ENCODE measurements at regions not wholly inside any gene's neighbourhood (a gene's known extent, or its start where the extent isn't known, plus 50 kb on each side); places are given as distances from the start of the nearest gene placed in this dataset.

DNA sequence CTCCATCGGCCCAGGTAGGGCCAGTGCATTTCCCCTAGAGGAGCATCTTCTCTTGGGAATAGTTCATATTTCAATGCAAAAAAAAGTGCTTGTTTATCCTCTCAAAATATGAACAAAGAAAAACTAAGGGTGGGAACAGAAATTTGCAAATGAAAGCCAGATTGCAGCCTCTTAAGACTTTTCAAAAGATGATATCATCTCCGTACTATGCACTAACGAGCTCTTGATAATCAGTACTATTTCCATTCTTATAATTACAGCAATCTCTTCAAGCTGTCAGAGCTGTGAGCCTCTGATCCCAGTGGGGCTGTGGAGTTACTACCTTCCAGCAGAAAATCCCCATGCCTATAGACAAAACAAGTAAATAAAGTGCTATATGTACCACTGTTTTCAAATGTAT is 77.1 kb downstream of the SOD2 start:
- H3K36me3 Mint-ChIP-seq (ENCODE audit: low read depth) = peaks cover 14% of the 10 kb centered on the region
- no peaks in the 10 kb centered on the region for H3K27me3 Mint-ChIP-seq (ENCODE audit: low read depth)
- no peaks in the 10 kb centered on the region for H3K4me1 Mint-ChIP-seq (ENCODE audit: low read depth)
- DNase-seq = no peak
- CTCF ChIA-PET = interaction anchor here (1.2 kb wide), 1 partner anchor 39 kb away, joined by 4 read pairs; no protein-coding TSS in a partner anchor
- H3K27ac Mint-ChIP-seq = no peak overlapping the region
- intact Hi-C loops (cut with micrococcal nuclease) = no loop called here
- no peak overlapping the region for H3K4me3 Mint-ChIP-seq
- peaks cover 43% of the 10 kb centered on the region for H3K9me3 Mint-ChIP-seq

- CTCF ChIA-PET = no interaction called here
- H3K4me1 Mint-ChIP-seq (ENCODE audit: low read depth) = no peaks in the 10 kb centered on the region
- no peaks in the 10 kb centered on the region for H3K36me3 Mint-ChIP-seq (ENCODE audit: low read depth)
These were observed 82.2 kb downstream of the SOD2 start for GRCh38 chr6:159610881-159611280.

GRCh38 chr6:159609652-159610178 is 83.3 kb downstream of the SOD2 start:
- Mint-ChIP-seq H3K36me3 (ENCODE audit: low read depth) (no peaks in the 10 kb centered on the region), H3K27ac (no peak overlapping the region), H3K4me3 (no peak overlapping the region), H3K9me3 (peaks cover 7% of the 10 kb centered on the region), H3K27me3 (ENCODE audit: low read depth) (no peaks in the 10 kb centered on the region), H3K4me1 (ENCODE audit: low read depth) (no peaks in the 10 kb centered on the region)
- no peak for DNase-seq
- intact Hi-C loops (cut with micrococcal nuclease) = loop anchor here (2.0 to 5.0 kb wide), 2 partner anchors 357 to 435 kb away; no protein-coding TSS in a partner anchor
- CTCF ChIA-PET = no interaction called here

More at GRCh38 chr6:159610881-159611280, 82.2 kb downstream of the SOD2 start:
- DNase-seq = no peak
- Mint-ChIP-seq H3K27me3 (ENCODE audit: low read depth) (no peaks in the 10 kb centered on the region), H3K27ac (no peak overlapping the region), H3K9me3 (peaks cover 16% of the 10 kb centered on the region), H3K4me3 (no peak overlapping the region)
- intact Hi-C loops (cut with micrococcal nuclease) = no loop called here

GRCh38 chr6:159608961-159609651 is 83.9 kb downstream of the SOD2 start:
- Mint-ChIP-seq H3K4me1 (ENCODE audit: low read depth) (no peaks in the 10 kb centered on the region), H3K27me3 (ENCODE audit: low read depth) (no peaks in the 10 kb centered on the region), H3K4me3 (no peak overlapping the region), H3K36me3 (ENCODE audit: low read depth) (no peaks in the 10 kb centered on the region), H3K27ac (no peak overlapping the region), H3K9me3 (peaks cover 5% of the 10 kb centered on the region)
- intact Hi-C loops (cut with micrococcal nuclease) = loop anchor here (2.0 to 5.0 kb wide), 2 partner anchors 357 to 434 kb away; no protein-coding TSS in a partner anchor
- CTCF ChIA-PET = no interaction called here
- peak; percentile 51 for DNase-seq

DNA sequence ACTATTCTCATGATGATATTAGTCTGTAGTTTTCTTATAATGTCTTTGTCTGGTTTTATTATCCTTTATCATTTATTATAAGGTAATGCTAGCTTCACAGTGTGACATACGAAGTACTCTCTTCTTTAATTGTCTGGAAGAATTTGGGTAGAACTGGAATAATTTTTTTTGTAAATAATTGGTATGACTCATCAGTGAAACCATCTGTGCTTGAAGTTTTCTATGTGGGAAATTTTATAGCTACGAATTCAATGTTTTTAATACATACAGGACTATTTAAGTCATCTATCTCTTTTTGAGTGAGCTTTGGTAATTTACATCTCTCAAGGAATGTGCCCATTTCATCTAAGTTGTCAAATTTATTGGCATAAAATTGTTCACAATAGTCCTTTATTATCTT is 86.3 kb downstream of the SOD2 start:
- no peak overlapping the region for H3K4me3 Mint-ChIP-seq
- CTCF ChIA-PET = interaction anchor here (0.7 kb wide), 1 partner anchor 90 kb away, joined by 3 read pairs; no protein-coding TSS in a partner anchor
- H3K27ac Mint-ChIP-seq = no peak overlapping the region
- DNase-seq = no peak
- intact Hi-C loops (cut with micrococcal nuclease) = loop anchor here (5.0 kb wide), 1 partner anchor 354 kb away; no protein-coding TSS in a partner anchor
- H3K9me3 Mint-ChIP-seq = peaks cover 1% of the 10 kb centered on the region
- H3K27me3 Mint-ChIP-seq (ENCODE audit: low read depth) = peaks cover under 1% of the 10 kb centered on the region
- H3K4me1 Mint-ChIP-seq (ENCODE audit: low read depth) = no peaks in the 10 kb centered on the region
- no peaks in the 10 kb centered on the region for H3K36me3 Mint-ChIP-seq (ENCODE audit: low read depth)

- H3K9me3 Mint-ChIP-seq = peaks cover 1% of the 10 kb centered on the region
- H3K27me3 Mint-ChIP-seq (ENCODE audit: low read depth) = peaks cover 3% of the 10 kb centered on the region
- H3K4me1 Mint-ChIP-seq (ENCODE audit: low read depth) = no peaks in the 10 kb centered on the region
- H3K36me3 Mint-ChIP-seq (ENCODE audit: low read depth) = no peaks in the 10 kb centered on the region
- H3K4me3 Mint-ChIP-seq = no peak overlapping the region
- intact Hi-C loops (cut with micrococcal nuclease) = no loop called here
- no peak for DNase-seq
- CTCF ChIA-PET = no interaction called here
- H3K27ac Mint-ChIP-seq = no peak overlapping the region
These were observed 88.5 kb downstream of the SOD2 start for GRCh38 chr6:159604443-159604956.

GRCh38 chr6:159602431-159603041 is 90.5 kb downstream of the SOD2 start:
- intact Hi-C loops (cut with micrococcal nuclease) = no loop called here
- H3K36me3 Mint-ChIP-seq (ENCODE audit: low read depth) = no peaks in the 10 kb centered on the region
- H3K27me3 Mint-ChIP-seq (ENCODE audit: low read depth) = peaks cover 3% of the 10 kb centered on the region
- CTCF ChIA-PET = interaction anchor here (1.4 kb wide), 1 partner anchor 52 kb away, joined by 3 read pairs; no protein-coding TSS in a partner anchor
- no peak for DNase-seq
- H3K4me1 Mint-ChIP-seq (ENCODE audit: low read depth) = no peaks in the 10 kb centered on the region
- no peak overlapping the region for H3K27ac Mint-ChIP-seq
- H3K4me3 Mint-ChIP-seq = no peak overlapping the region
- no peaks in the 10 kb centered on the region for H3K9me3 Mint-ChIP-seq

DNA sequence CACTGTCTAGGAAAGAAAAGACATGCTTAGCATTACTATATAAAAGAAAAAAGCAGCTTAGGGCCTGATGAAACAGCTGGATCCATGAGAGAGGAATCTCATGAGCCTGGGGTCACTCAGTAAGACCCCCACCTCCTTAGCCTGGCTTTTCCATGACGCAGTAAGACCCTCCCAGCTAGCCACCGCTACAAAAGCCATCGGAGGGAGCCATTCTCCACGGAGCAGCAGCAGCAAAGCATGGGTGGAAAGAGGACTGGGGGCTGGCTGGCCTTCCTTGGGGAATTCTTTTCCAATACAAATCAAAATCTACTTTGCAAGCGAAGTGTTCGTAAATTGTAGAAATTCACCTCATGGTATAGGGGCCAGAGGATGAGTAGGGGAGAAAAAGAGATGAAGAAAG is 91.8 kb downstream of the SOD2 start:
- no peak overlapping the region for H3K4me3 Mint-ChIP-seq
- H3K36me3 Mint-ChIP-seq (ENCODE audit: low read depth) = no peaks in the 10 kb centered on the region
- H3K27me3 Mint-ChIP-seq (ENCODE audit: low read depth) = peaks cover 3% of the 10 kb centered on the region
- intact Hi-C loops (cut with micrococcal nuclease) = no loop called here
- H3K9me3 Mint-ChIP-seq = no peaks in the 10 kb centered on the region
- no peaks in the 10 kb centered on the region for H3K4me1 Mint-ChIP-seq (ENCODE audit: low read depth)
- CTCF ChIA-PET = interaction anchor here (0.6 to 1.4 kb wide), 2 partner anchors 54 to 307 kb away, joined by 3 read pairs; no protein-coding TSS in a partner anchor
- no peak for DNase-seq
- H3K27ac Mint-ChIP-seq = no peak overlapping the region

DNA sequence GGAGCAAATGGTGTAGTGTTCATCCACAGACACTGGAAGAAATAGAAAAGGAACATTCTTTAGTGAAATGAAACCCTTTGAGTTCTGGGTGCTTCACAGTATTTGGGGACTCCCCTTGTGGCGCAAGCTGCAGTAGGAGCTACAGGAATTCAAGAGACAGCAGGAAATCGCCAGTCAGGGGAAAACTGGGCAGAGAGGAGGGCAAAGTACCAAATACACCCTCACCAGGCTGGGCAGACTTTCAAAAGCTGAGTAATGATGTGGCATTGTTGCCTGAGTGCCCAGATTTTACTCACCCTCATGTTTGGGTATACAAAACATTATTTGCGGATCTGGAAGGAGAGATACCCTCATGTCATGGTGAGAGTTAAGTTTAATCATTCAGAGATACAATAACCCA is 97.9 kb downstream of the SOD2 start:
- peak; percentile 36 for DNase-seq
- Mint-ChIP-seq H3K4me1 (ENCODE audit: low read depth) (peaks cover 15% of the 10 kb centered on the region), H3K27me3 (ENCODE audit: low read depth) (no peaks in the 10 kb centered on the region), H3K9me3 (no peaks in the 10 kb centered on the region), H3K36me3 (ENCODE audit: low read depth) (no peaks in the 10 kb centered on the region), H3K4me3 (no peak overlapping the region), H3K27ac (peak overlapping the region; percentile 13)
- CTCF ChIA-PET = interaction anchor here (0.8 kb wide), 1 partner anchor 438 kb away, joined by 6 read pairs; no protein-coding TSS in a partner anchor
- intact Hi-C loops (cut with micrococcal nuclease) = no loop called here

- H3K27me3 Mint-ChIP-seq (ENCODE audit: low read depth) = no peaks in the 10 kb centered on the region
- DNase-seq = no peak
- H3K9me3 Mint-ChIP-seq = no peaks in the 10 kb centered on the region
- CTCF ChIA-PET = interaction anchor here (0.8 kb wide), 1 partner anchor 437 kb away, joined by 6 read pairs; no protein-coding TSS in a partner anchor
- H3K36me3 Mint-ChIP-seq (ENCODE audit: low read depth) = no peaks in the 10 kb centered on the region
- H3K4me3 Mint-ChIP-seq = no peak overlapping the region
- peaks cover 15% of the 10 kb centered on the region for H3K4me1 Mint-ChIP-seq (ENCODE audit: low read depth)
- intact Hi-C loops (cut with micrococcal nuclease) = loop anchor here (1.0 kb wide), 1 partner anchor 337 kb away; no protein-coding TSS in a partner anchor
- peak overlapping the region; percentile 13 for H3K27ac Mint-ChIP-seq
These were observed 98.3 kb downstream of the SOD2 start for GRCh38 chr6:159594750-159595117.

- H3K4me1 Mint-ChIP-seq (ENCODE audit: low read depth) = peaks cover 15% of the 10 kb centered on the region
- H3K27ac Mint-ChIP-seq = no peak overlapping the region
- no peaks in the 10 kb centered on the region for H3K36me3 Mint-ChIP-seq (ENCODE audit: low read depth)
- H3K9me3 Mint-ChIP-seq = no peaks in the 10 kb centered on the region
- no peak for DNase-seq
- intact Hi-C loops (cut with micrococcal nuclease) = loop anchor here (1.0 kb wide), 1 partner anchor 337 kb away; no protein-coding TSS in a partner anchor
- no peak overlapping the region for H3K4me3 Mint-ChIP-seq
- CTCF ChIA-PET = interaction anchor here (0.8 to 1.4 kb wide), 2 partner anchors 60 to 61 kb away, joined by 3 read pairs; no protein-coding TSS in a partner anchor
- no peaks in the 10 kb centered on the region for H3K27me3 Mint-ChIP-seq (ENCODE audit: low read depth)
These were observed 98.8 kb downstream of the SOD2 start for GRCh38 chr6:159594106-159594749.

GRCh38 chr6:159590835-159591234 is 102.2 kb downstream of the SOD2 start:
- no peak overlapping the region for H3K4me3 Mint-ChIP-seq
- CTCF ChIA-PET = interaction anchor here (0.8 kb wide), 1 partner anchor 64 kb away, joined by 3 read pairs; no protein-coding TSS in a partner anchor
- no peaks in the 10 kb centered on the region for H3K36me3 Mint-ChIP-seq (ENCODE audit: low read depth)
- H3K27ac Mint-ChIP-seq = no peak overlapping the region
- intact Hi-C loops (cut with micrococcal nuclease) = no loop called here
- H3K9me3 Mint-ChIP-seq = no peaks in the 10 kb centered on the region
- H3K4me1 Mint-ChIP-seq (ENCODE audit: low read depth) = peaks cover 13% of the 10 kb centered on the region
- DNase-seq = no peak
- H3K27me3 Mint-ChIP-seq (ENCODE audit: low read depth) = no peaks in the 10 kb centered on the region

Data from activated naive CD4-positive, alpha-beta T cell treated with anti-CD3 and anti-CD28 coated beads for 36 hours (primary cell).